Hematopoietic multipotent progenitor cell treated with erythropoietin and hydrocortisone succinate and interleukin-3 and kit ligand, for 6 days (in vitro differentiated cells): ENCODE measurements at regions not wholly inside any gene's neighbourhood (a gene's known extent, or its start where the extent isn't known, plus 50 kb on each side); places are given as distances from the start of the nearest gene placed in this dataset.

ENCODE experiments used
- DNase-seq: peaks from one replicate; pipeline ENCODE4 v3.0.0-alpha.2; 2015

- no peak for DNase-seq
These were observed 66.4 kb upstream of the RLIM start for GRCh38 chrX:74680836-74681235.

- peak; percentile 26 for DNase-seq
These were observed 66.0 kb upstream of the RLIM start for GRCh38 chrX:74680391-74680790.

- no peak for DNase-seq
These were observed 55.6 kb upstream of the RLIM start for GRCh38 chrX:74670028-74670427.
